Inferior parietal cortex (tissue), 1 donor: ENCODE measurements at regions not wholly inside any gene's neighbourhood (a gene's known extent, or its start where the extent isn't known, plus 50 kb on each side); places are given as distances from the start of the nearest gene placed in this dataset.

ENCODE experiments used
- DNase-seq: peaks from one replicate; pipeline ENCODE4 v3.0.0-alpha.2; 2016; ENCODE audit errors: extremely low spot score

GRCh38 chr2:217304582-217304981 is 444.7 kb upstream of the TNP1 start:
- no peak for DNase-seq

- no peak for DNase-seq
Observed at GRCh38 chr2:217302856-217303255, 443.0 kb upstream of the TNP1 start.

- no peak for DNase-seq
Observed at GRCh38 chr2:217301142-217301925, 441.5 kb upstream of the TNP1 start.

GRCh38 chr2:217299590-217299989 is 439.7 kb upstream of the TNP1 start:
- no peak for DNase-seq

- DNase-seq: no peak
Observed at GRCh38 chr2:217297096-217297495, 437.2 kb upstream of the TNP1 start.

GRCh38 chr2:217294818-217295217 is 435.0 kb upstream of the TNP1 start:
- DNase-seq: no peak

GRCh38 chr2:217294211-217294610 is 434.3 kb upstream of the TNP1 start:
- no peak for DNase-seq

- DNase-seq: no peak
Observed at GRCh38 chr2:217293607-217294006, 433.7 kb upstream of the TNP1 start.

GRCh38 chr2:217293046-217293445 is 433.2 kb upstream of the TNP1 start:
- DNase-seq: no peak

GRCh38 chr2:217291259-217291658 is 431.4 kb upstream of the TNP1 start:
- no peak for DNase-seq

- no peak for DNase-seq
Observed at GRCh38 chr2:217290467-217290866, 430.6 kb upstream of the TNP1 start.

- no peak for DNase-seq
Observed at GRCh38 chr2:217289907-217290280, 430.0 kb upstream of the TNP1 start.

GRCh38 chr2:217289177-217289906 is 429.5 kb upstream of the TNP1 start:
- DNase-seq: no peak

GRCh38 chr2:217288472-217289063 is 428.7 kb upstream of the TNP1 start:
- DNase-seq: no peak

- no peak for DNase-seq
Observed at GRCh38 chr2:217286833-217287232, 427.0 kb upstream of the TNP1 start.

GRCh38 chr2:217285926-217286325 is 426.1 kb upstream of the TNP1 start:
- DNase-seq: no peak

GRCh38 chr2:217283460-217283859 is 423.6 kb upstream of the TNP1 start:
- DNase-seq: no peak

- DNase-seq: no peak
Observed at GRCh38 chr2:217282531-217282930, 422.7 kb upstream of the TNP1 start.

GRCh38 chr2:217279556-217279955 is 419.7 kb upstream of the TNP1 start:
- DNase-seq: no peak

- no peak for DNase-seq
Observed at GRCh38 chr2:217279140-217279539, 419.3 kb upstream of the TNP1 start.

- peak; percentile 53 for DNase-seq
Observed at GRCh38 chr2:217277646-217278398, 418.0 kb upstream of the TNP1 start.

GRCh38 chr2:217276433-217276832 is 416.6 kb upstream of the TNP1 start:
- no peak for DNase-seq
